GM18861 (cell line): ENCODE measurements at regions not wholly inside any gene's neighbourhood (a gene's known extent, or its start where the extent isn't known, plus 50 kb on each side); places are given as distances from the start of the nearest gene placed in this dataset.

Source experiments
- ATAC-seq: cut with Tn5 transposase; IDR thresholded peaks from one replicate; pipeline ENCODE4 v1.9.1; 2021; ENCODE audit not compliant: unreplicated experiment

GRCh38 chr5:117463881-117464570, 889.4 kb upstream of the SEMA6A start:
- no peak for ATAC-seq

- ATAC-seq: no peak
Measured at GRCh38 chr5:117461966-117462365, 887.3 kb upstream of the SEMA6A start.

- no peak for ATAC-seq
Measured at GRCh38 chr5:117461403-117461802, 886.8 kb upstream of the SEMA6A start.

GRCh38 chr5:117457656-117458055, 883.0 kb upstream of the SEMA6A start:
- no peak for ATAC-seq

GRCh38 chr5:117456866-117457470, 882.3 kb upstream of the SEMA6A start:
- ATAC-seq: no peak

GRCh38 chr5:117455236-117456233, 880.9 kb upstream of the SEMA6A start:
- ATAC-seq: peak; percentile 5

- peak; percentile 91 for ATAC-seq
Measured at GRCh38 chr5:117454716-117455212, 880.1 kb upstream of the SEMA6A start.

- ATAC-seq: no peak
Measured at GRCh38 chr5:117436846-117437245, 862.2 kb upstream of the SEMA6A start.

- ATAC-seq: no peak
Measured at GRCh38 chr5:117435203-117435602, 860.6 kb upstream of the SEMA6A start.

GRCh38 chr5:117434254-117434653, 859.6 kb upstream of the SEMA6A start:
- ATAC-seq: no peak

GRCh38 chr5:117433818-117434217, 859.2 kb upstream of the SEMA6A start:
- ATAC-seq: no peak

- no peak for ATAC-seq
Measured at GRCh38 chr5:117431091-117431490, 856.5 kb upstream of the SEMA6A start.

GRCh38 chr5:117425163-117425562, 850.5 kb upstream of the SEMA6A start:
- ATAC-seq: no peak

- ATAC-seq: no peak
Measured at GRCh38 chr5:117424559-117424958, 849.9 kb upstream of the SEMA6A start.

- ATAC-seq: no peak
Measured at GRCh38 chr5:117417501-117417900, 842.9 kb upstream of the SEMA6A start.

- ATAC-seq: no peak
Measured at GRCh38 chr5:117414926-117415325, 840.3 kb upstream of the SEMA6A start.

GRCh38 chr5:117411701-117412100, 837.1 kb upstream of the SEMA6A start:
- no peak for ATAC-seq

- ATAC-seq: no peak
Measured at GRCh38 chr5:117405197-117405596, 830.6 kb upstream of the SEMA6A start.

GRCh38 chr5:117394506-117395157, 820.0 kb upstream of the SEMA6A start:
- no peak for ATAC-seq

GRCh38 chr5:117393125-117393524, 818.5 kb upstream of the SEMA6A start:
- ATAC-seq: no peak

GRCh38 chr5:117380316-117380715, 805.7 kb upstream of the SEMA6A start:
- ATAC-seq: no peak
